GM21367 (cell line): ENCODE measurements at regions not wholly inside any gene's neighbourhood (a gene's known extent, or its start where the extent isn't known, plus 50 kb on each side); places are given as distances from the start of the nearest gene placed in this dataset.

Experiments
- ATAC-seq: cut with Tn5 transposase; IDR thresholded peaks from one replicate; pipeline ENCODE4 v1.9.1; 2021; ENCODE audit not compliant: unreplicated experiment

- ATAC-seq = no peak
Observed at GRCh38 chr9:82604947-82605656, 457.8 kb downstream of the RASEF start.

GRCh38 chr9:82605657-82606031 is 457.3 kb downstream of the RASEF start:
- ATAC-seq = no peak

- ATAC-seq = no peak
Observed at GRCh38 chr9:82606071-82606470, 456.9 kb downstream of the RASEF start.

GRCh38 chr9:82606492-82607382 is 456.2 kb downstream of the RASEF start:
- ATAC-seq = no peak

GRCh38 chr9:82608487-82608886 is 454.5 kb downstream of the RASEF start:
- ATAC-seq = no peak

GRCh38 chr9:82612942-82613341 is 450.0 kb downstream of the RASEF start:
- ATAC-seq = no peak

GRCh38 chr9:82613498-82613897 is 449.4 kb downstream of the RASEF start:
- no peak for ATAC-seq

- ATAC-seq = no peak
Observed at GRCh38 chr9:82616545-82616944, 446.4 kb downstream of the RASEF start.

- ATAC-seq = no peak
Observed at GRCh38 chr9:82621447-82621846, 441.5 kb downstream of the RASEF start.

GRCh38 chr9:82637368-82637767 is 425.6 kb downstream of the RASEF start:
- no peak for ATAC-seq

- no peak for ATAC-seq
Observed at GRCh38 chr9:82645600-82645999, 417.3 kb downstream of the RASEF start.

GRCh38 chr9:82650368-82650767 is 412.6 kb downstream of the RASEF start:
- no peak for ATAC-seq

- no peak for ATAC-seq
Observed at GRCh38 chr9:82651474-82651873, 411.5 kb downstream of the RASEF start.

- no peak for ATAC-seq
Observed at GRCh38 chr9:82665324-82665723, 397.6 kb downstream of the RASEF start.

GRCh38 chr9:82668689-82669199 is 394.2 kb downstream of the RASEF start:
- no peak for ATAC-seq

GRCh38 chr9:82670000-82670399 is 392.9 kb downstream of the RASEF start:
- ATAC-seq = no peak

- no peak for ATAC-seq
Observed at GRCh38 chr9:82670726-82671125, 392.2 kb downstream of the RASEF start.

- ATAC-seq = no peak
Observed at GRCh38 chr9:82673201-82673600, 389.7 kb downstream of the RASEF start.

GRCh38 chr9:82673919-82674318 is 389.0 kb downstream of the RASEF start:
- ATAC-seq = no peak

GRCh38 chr9:82675102-82675501 is 387.8 kb downstream of the RASEF start:
- no peak for ATAC-seq

- no peak for ATAC-seq
Observed at GRCh38 chr9:82675605-82676004, 387.3 kb downstream of the RASEF start.

- no peak for ATAC-seq
Observed at GRCh38 chr9:82677086-82677485, 385.9 kb downstream of the RASEF start.
